HCT116 (cell line): ENCODE measurements at regions not wholly inside any gene's neighbourhood (a gene's known extent, or its start where the extent isn't known, plus 50 kb on each side); places are given as distances from the start of the nearest gene placed in this dataset.

ENCODE experiments used
- ATAC-seq: fragments of 200-7000 bp; cut with Tn5 transposase; 2 replicates; pipeline ENCODE4 v1.9.1; 2020; ENCODE audit warnings: mild to moderate bottlenecking, moderate library complexity
- BruUV-seq: library from RNA; stranded (reverse); fragments of 400-500 nt; replicated peaks from 2 replicates; lab custom pipeline; 2021; lab: Mats Ljungman, UMichigan
- CTCF ChIA-PET: fragments of 300-600 bp; sonication (Branson Sonifier 250); formaldehyde crosslinking; loops from one replicate; lab custom pipeline; 2021; ENCODE audit warnings: antibody characterized with exemption; lab: Charles Lee
- POLR2A ChIA-PET: fragments of 300-600, 350-600 bp; sonication (Branson Sonifier 250); formaldehyde crosslinking; loops from one replicate; lab custom pipeline; 2021; ENCODE audit warnings: antibody characterized with exemption; lab: Charles Lee
- RAD21 ChIA-PET, 2 experiments: fragments of 300-600 bp; sonication (Branson Sonifier 250); formaldehyde crosslinking; loops; one replicate each; lab custom pipeline; 2023; ENCODE audit warnings: low total read pairs in 2 of 2; ENCODE audit not compliant: uncharacterized antibody in 2 of 2, unreplicated experiment in 2 of 2, low non-redundant PET in 1 of 2; lab: Charles Lee
- DNase-seq: peaks from one replicate; pipeline ENCODE4 v3.0.0-alpha.2; 2010; ENCODE audit warnings: low read depth, low spot score
- H2AFZ ChIP-seq: fragments of 200-600 bp; shearing (Covaris generic), sonication (generic); 2 replicates; pipeline ENCODE4 v1.6.1; 2017; ENCODE audit warnings: low read depth, mixed run types, mixed read lengths, antibody characterized with exemption, low read length; ENCODE audit not compliant: poor library complexity, severe bottlenecking
- H3K27ac ChIP-seq: 2 replicates; pipeline ENCODE4 v1.5.1; 2012; ENCODE audit warnings: low read depth, low read length
- H3K27me3 ChIP-seq: fragments of 200-600 bp; sonication (generic); 2 replicates; pipeline ENCODE4 v1.6.1; 2016; ENCODE audit warnings: mixed run types, low read length, mixed read lengths; ENCODE audit not compliant: insufficient read depth
- H3K36me3 ChIP-seq, 2 experiments: fragments of 200-500 bp in 1 of 2; fragments of 200-600 bp in 1 of 2; sonication (Bioruptor generic) in 1 of 2; sonication (generic) in 1 of 2; 2 replicates each; pipeline versions ENCODE4 v1.5.1 to v1.6.1; 2014 to 2016; ENCODE audit warnings: low read length in 2 of 2, inconsistent platforms in 1 of 2, mixed read lengths in 1 of 2, mixed run types in 1 of 2; ENCODE audit not compliant: insufficient read depth in 2 of 2, control insufficient read depth in 1 of 2
- H3K4me1 ChIP-seq, 2 experiments: fragments of 200-600 bp in 1 of 2; sonication (generic) in 1 of 2; 2 replicates each; pipeline versions ENCODE4 v1.5.1 to v1.6.1; 2012 to 2017; ENCODE audit warnings: low read length in 2 of 2, inconsistent platforms in 1 of 2, mild to moderate bottlenecking in 1 of 2, mixed read lengths in 1 of 2, mixed run types in 1 of 2, moderate library complexity in 1 of 2; ENCODE audit not compliant: insufficient read depth in 2 of 2, control insufficient read depth in 1 of 2
- H3K4me2 ChIP-seq: fragments of 200-600 bp; sonication (generic); 2 replicates; pipeline ENCODE4 v1.6.1; 2017; ENCODE audit warnings: mixed run types, low read length, mixed read lengths
- H3K4me3 ChIP-seq, 2 experiments: fragments of 200-600 bp in 1 of 2; sonication (generic) in 1 of 2; replicated peaks in 1 of 2; 2 replicates each; pipeline ENCODE4 v1.5.1; 2011 to 2016; ENCODE audit warnings: low read length in 2 of 2, control low read depth in 1 of 2, low read depth in 1 of 2, mild to moderate bottlenecking in 1 of 2, mixed read lengths in 1 of 2, mixed run types in 1 of 2
- H3K79me2 ChIP-seq: fragments of 200-600 bp; sonication (generic); 2 replicates; pipeline ENCODE4 v1.6.1; 2017; ENCODE audit warnings: mild to moderate bottlenecking, mixed run types, low read length, moderate library complexity, mixed read lengths; ENCODE audit not compliant: insufficient read depth
- H3K9ac ChIP-seq: fragments of 200-600 bp; sonication (generic); 2 replicates; pipeline ENCODE4 v1.6.1; 2016; ENCODE audit warnings: low read length, mixed read lengths
- H3K9me2 ChIP-seq: fragments of 200-600 bp; sonication (generic), shearing (Covaris generic); 2 replicates; pipeline ENCODE4 v1.6.1; 2017; ENCODE audit warnings: mixed run types, mild to moderate bottlenecking, moderate library complexity; ENCODE audit not compliant: insufficient read depth
- H3K9me3 ChIP-seq, 2 experiments: fragments of 200-500 bp in 1 of 2; fragments of 200-600 bp in 1 of 2; sonication (Bioruptor generic) in 1 of 2; sonication (generic) in 1 of 2; 2 replicates each; pipeline ENCODE4 v1.6.1; 2014 to 2017; ENCODE audit warnings: low read length in 2 of 2, mixed read lengths in 2 of 2, inconsistent platforms in 1 of 2, low read depth in 1 of 2, mild to moderate bottlenecking in 1 of 2, mixed run types in 1 of 2, moderate library complexity in 1 of 2; ENCODE audit not compliant: control insufficient read depth in 1 of 2, insufficient read depth in 1 of 2
- H4K20me1 ChIP-seq: fragments of 200-600 bp; sonication (generic), shearing (Covaris generic); 2 replicates; pipeline ENCODE4 v1.6.1; 2017; ENCODE audit warnings: mixed run types, mild to moderate bottlenecking, moderate library complexity; ENCODE audit not compliant: insufficient read depth
- ATF3 ChIP-seq: IDR thresholded peaks from 2 replicates; pipeline ENCODE4 v1.6.1; 2012
- CBX3 ChIP-seq: IDR thresholded peaks from 2 replicates; pipeline ENCODE4 v1.6.1; 2012; ENCODE audit warnings: low read depth
- EGR1 ChIP-seq: IDR thresholded peaks from 2 replicates; pipeline ENCODE4 v1.6.1; 2012; ENCODE audit warnings: low read depth
- ELF1 ChIP-seq: IDR thresholded peaks from 2 replicates; pipeline ENCODE4 v1.6.1; 2012; ENCODE audit warnings: low read depth, borderline replicate concordance
- JUND ChIP-seq: IDR thresholded peaks from 2 replicates; pipeline ENCODE4 v1.6.1; 2012
- MAX ChIP-seq: IDR thresholded peaks from 2 replicates; pipeline ENCODE4 v1.6.1; 2012
- POLR2A ChIP-seq: IDR thresholded peaks from 2 replicates; pipeline ENCODE4 v1.7.0; 2011; ENCODE audit warnings: borderline replicate concordance; ENCODE audit not compliant: insufficient read depth, insufficient read length; ENCODE audit errors: extremely low read depth
- POLR2AphosphoS5 ChIP-seq: IDR thresholded peaks from 2 replicates; pipeline ENCODE4 v1.6.1; 2011; ENCODE audit warnings: mild to moderate bottlenecking, low read depth, low read length, moderate library complexity
- SIN3A ChIP-seq: IDR thresholded peaks from 2 replicates; pipeline ENCODE4 v1.6.1; 2012; ENCODE audit warnings: low read depth
- SP1 ChIP-seq: IDR thresholded peaks from 2 replicates; pipeline ENCODE4 v1.6.1; 2012; ENCODE audit warnings: low read depth
- SRF ChIP-seq: IDR thresholded peaks from 2 replicates; pipeline ENCODE4 v1.6.1; 2012; ENCODE audit warnings: low read depth
- TCF7L2 ChIP-seq: IDR thresholded peaks from 2 replicates; pipeline ENCODE4 v1.7.0; 2011; ENCODE audit warnings: borderline replicate concordance, inconsistent platforms; ENCODE audit not compliant: insufficient read depth, insufficient read length; ENCODE audit errors: extremely low read depth
- YY1 ChIP-seq: IDR thresholded peaks from 2 replicates; pipeline ENCODE4 v1.6.1; 2011; ENCODE audit warnings: low read length, low read depth, moderate library complexity, mild to moderate bottlenecking; ENCODE audit not compliant: insufficient replicate concordance; ENCODE audit errors: extremely low read depth
- ZBTB33 ChIP-seq: IDR thresholded peaks from 2 replicates; pipeline ENCODE4 v1.6.1; 2011; ENCODE audit warnings: mild to moderate bottlenecking, low read length, moderate library complexity; ENCODE audit not compliant: insufficient replicate concordance; ENCODE audit errors: extremely low read depth
- ZFX ChIP-seq: fragments of 450-650 bp; IDR thresholded peaks from 2 replicates; pipeline ENCODE4 v1.6.1; 2017
- ZNF274 ChIP-seq: fragments of 200-500 bp; sonication (Bioruptor generic); IDR thresholded peaks from 2 replicates; pipeline ENCODE4 v1.6.1; 2014; ENCODE audit warnings: mild to moderate bottlenecking, low read depth, low read length, inconsistent platforms
- intact Hi-C: fragments of 100-400 bp; cut with micrococcal nuclease; formaldehyde crosslinking; loops from 2 replicates; pipeline ENCODE4 v1.10.0; 2022

- RAD21 ChIA-PET: no interaction called here
- ATAC-seq (no peak), DNase-seq (no peak)
- Histone ChIP-seq H3K9me2 (no peaks in the 10 kb centered on the region), H2AFZ (no peak overlapping the region), H3K4me3 (no peak overlapping the region), H3K27me3 (peaks cover 11% of the 10 kb centered on the region; the same call in 1 of the 2 replicates), H3K27ac (no peak overlapping the region), H3K36me3 (no peaks in the 10 kb centered on the region), H3K4me2 (no peak overlapping the region), H4K20me1 (no peaks in the 10 kb centered on the region), H3K4me1 (no peaks in the 10 kb centered on the region), H3K9ac (no peak overlapping the region), H3K79me2 (no peaks in the 10 kb centered on the region), H3K9me3 (no peaks in the 10 kb centered on the region)
- CTCF ChIA-PET: no interaction called here
- intact Hi-C loops: no loop called here
- BruUV-seq: no TSS peak
- POLR2A ChIA-PET: no interaction called here
- no peak for TF ChIP-seq MAX
- TF ChIP-seq ELF1: no peak
- no peak for TF ChIP-seq ZFX
- TF ChIP-seq YY1: no peak
- TF ChIP-seq TCF7L2: no peak
- no peak for TF ChIP-seq POLR2A
- TF ChIP-seq ATF3: no peak
- no peak for TF ChIP-seq ZNF274
- TF ChIP-seq JUND: no peak
- TF ChIP-seq EGR1: no peak
These were observed 200.3 kb downstream of the ZNF621 start for GRCh38 chr3:40725031-40725430.

GRCh38 chr3:40731445-40731844, 206.7 kb downstream of the ZNF621 start:
- TF ChIP-seq JUND: no peak
- TF ChIP-seq YY1: no peak
- no peak for TF ChIP-seq ZBTB33
- TF ChIP-seq TCF7L2: no peak
- no peak for TF ChIP-seq ZNF274
- TF ChIP-seq POLR2AphosphoS5: no peak
- no peak for TF ChIP-seq EGR1
- no peak for TF ChIP-seq SIN3A
- TF ChIP-seq SP1: no peak
- no peak for TF ChIP-seq SRF
- no peak for TF ChIP-seq CBX3
- no peak overlapping the region for H3K9ac ChIP-seq
- no peak overlapping the region for H3K4me2 ChIP-seq
- ATAC-seq: no peak
- H3K36me3 ChIP-seq: no peaks in the 10 kb centered on the region
- ChIA-PET CTCF (no interaction called here), RAD21 (no interaction called here), POLR2A (no interaction called here)
- H4K20me1 ChIP-seq: no peaks in the 10 kb centered on the region
- intact Hi-C loops: no loop called here
- no peak overlapping the region for H3K4me3 ChIP-seq
- DNase-seq: no peak
- H3K27me3 ChIP-seq: no peaks in the 10 kb centered on the region
- H3K27ac ChIP-seq: no peak overlapping the region
- H3K79me2 ChIP-seq: no peaks in the 10 kb centered on the region
- H3K9me3 ChIP-seq: no peaks in the 10 kb centered on the region
- H3K9me2 ChIP-seq: no peaks in the 10 kb centered on the region
- BruUV-seq: no TSS peak
- H3K4me1 ChIP-seq: no peaks in the 10 kb centered on the region
- no peak overlapping the region for H2AFZ ChIP-seq
